ENCODE measurements at regions not wholly inside any gene's neighbourhood (a gene's known extent, or its start where the extent isn't known, plus 50 kb on each side); places are given as distances from the start of the nearest gene placed in this dataset.
"Not testable (repeated sequence)": the region's sequence is repeated elsewhere in the genome, so short reads cannot be mapped to it uniquely, and the experiment has no call there.

GRCh38 chr6:6960571-6961251 is 147.1 kb upstream of the RREB1 start:
- Mint-ChIP-seq H3K27ac (no peak overlapping the region), H3K36me3 (ENCODE audit: low read depth) (no peaks in the 10 kb centered on the region), H3K27me3 (ENCODE audit: insufficient read depth) (peaks cover 5% of the 10 kb centered on the region), H3K4me1 (ENCODE audit: low read depth) (no peaks in the 10 kb centered on the region), H3K9me3 (peaks cover 6% of the 10 kb centered on the region), H3K4me3 (no peak overlapping the region)
- no peak for TF ChIP-seq CTCF (IDR thresholded peaks at IDR 0.05)
- DNase-seq, result no peak

- no peak for TF ChIP-seq CTCF (IDR thresholded peaks at IDR 0.05)
- no peaks in the 10 kb centered on the region for H3K4me1 Mint-ChIP-seq (ENCODE audit: low read depth)
- H3K27me3 Mint-ChIP-seq (ENCODE audit: insufficient read depth), result peaks cover 1% of the 10 kb centered on the region; the same call in 1 of the 2 replicates
- no peak overlapping the region for H3K4me3 Mint-ChIP-seq
- DNase-seq, result no peak
- no peak overlapping the region for H3K27ac Mint-ChIP-seq
- no peaks in the 10 kb centered on the region for H3K36me3 Mint-ChIP-seq (ENCODE audit: low read depth)
- peaks cover 6% of the 10 kb centered on the region for H3K9me3 Mint-ChIP-seq
These were observed 145.7 kb upstream of the RREB1 start for GRCh38 chr6:6962086-6962485.

GRCh38 chr6:6962699-6963098 is 145.1 kb upstream of the RREB1 start:
- Mint-ChIP-seq H3K27me3 (ENCODE audit: insufficient read depth) (peaks cover 1% of the 10 kb centered on the region; the same call in 1 of the 2 replicates), H3K27ac (no peak overlapping the region), H3K9me3 (peaks cover 6% of the 10 kb centered on the region), H3K4me1 (ENCODE audit: low read depth) (no peaks in the 10 kb centered on the region), H3K4me3 (no peak overlapping the region), H3K36me3 (ENCODE audit: low read depth) (no peaks in the 10 kb centered on the region)
- no peak for DNase-seq
- TF ChIP-seq CTCF (IDR thresholded peaks at IDR 0.05), result no peak

GRCh38 chr6:6963390-6963789 is 144.4 kb upstream of the RREB1 start:
- not testable (repeated sequence) for H3K27me3 Mint-ChIP-seq (ENCODE audit: insufficient read depth); H3K4me3 Mint-ChIP-seq; H3K27ac Mint-ChIP-seq; H3K9me3 Mint-ChIP-seq; H3K4me1 Mint-ChIP-seq (ENCODE audit: low read depth); DNase-seq; H3K36me3 Mint-ChIP-seq (ENCODE audit: low read depth)

GRCh38 chr6:6964675-6965074 is 143.1 kb upstream of the RREB1 start:
- Mint-ChIP-seq H3K27me3 (ENCODE audit: insufficient read depth) (no peaks in the 10 kb centered on the region; the same call in 1 of the 2 replicates), H3K9me3 (peaks cover 6% of the 10 kb centered on the region), H3K4me3 (no peak overlapping the region), H3K4me1 (ENCODE audit: low read depth) (no peaks in the 10 kb centered on the region), H3K27ac (no peak overlapping the region), H3K36me3 (ENCODE audit: low read depth) (no peaks in the 10 kb centered on the region)
- DNase-seq, result no peak
- no peak for TF ChIP-seq CTCF (IDR thresholded peaks at IDR 0.05)

GRCh38 chr6:6966127-6966526 is 141.6 kb upstream of the RREB1 start:
- Mint-ChIP-seq H3K4me1 (ENCODE audit: low read depth) (no peaks in the 10 kb centered on the region), H3K4me3 (no peak overlapping the region), H3K27ac (no peak overlapping the region), H3K36me3 (ENCODE audit: low read depth) (no peaks in the 10 kb centered on the region), H3K27me3 (ENCODE audit: insufficient read depth) (no peaks in the 10 kb centered on the region; the same call in 1 of the 2 replicates), H3K9me3 (no peaks in the 10 kb centered on the region; the same call in 1 of the 2 replicates)
- no peak for DNase-seq
- no peak for TF ChIP-seq CTCF (IDR thresholded peaks at IDR 0.05)

All from HFFc6 (cell line).